ENCODE measurements at regions not wholly inside any gene's neighbourhood (a gene's known extent, or its start where the extent isn't known, plus 50 kb on each side); places are given as distances from the start of the nearest gene placed in this dataset.
"Not testable (repeated sequence)": the region's sequence is repeated elsewhere in the genome, so short reads cannot be mapped to it uniquely, and the experiment has no call there.

- ATAC-seq (ENCODE audit: low read depth in 2 of 2) (no peak), DNase-seq (no peak)
- H3K36me3 ChIP-seq (ENCODE audit: control insufficient read depth, insufficient read depth, low read length) = no peaks in the 10 kb centered on the region
- no peak overlapping the region for H3K4me3 Mint-ChIP-seq
- H3K9me3 ChIP-seq (ENCODE audit: control insufficient read depth in 2 of 2, low read length in 2 of 2) = no peaks in the 10 kb centered on the region
- peaks cover 28% of the 10 kb centered on the region for H3K4me1 ChIP-seq (ENCODE audit: control insufficient read depth, insufficient read depth, low read length, poor library complexity, severe bottlenecking)
- peaks cover 4% of the 10 kb centered on the region for H3K36me3 Mint-ChIP-seq
- H3K27ac ChIP-seq (ENCODE audit: insufficient read depth, low read length, poor library complexity, severe bottlenecking) = no peak overlapping the region
- H3K27ac Mint-ChIP-seq = no peak overlapping the region
- H3K4me1 Mint-ChIP-seq = peaks cover 20 to 35% (median 28%) of the 10 kb centered on the region in 4 donors
- H3K27me3 Mint-ChIP-seq = no peaks in the 10 kb centered on the region
- peaks cover 0 to 1% (median 0%) of the 10 kb centered on the region in 7 donors for H3K9me3 Mint-ChIP-seq
- no peaks in the 10 kb centered on the region for H3K27me3 ChIP-seq (ENCODE audit: control insufficient read depth, insufficient read depth, low read length)
- H3K4me3 ChIP-seq (ENCODE audit: low read depth, low read length) = no peak overlapping the region
These were observed 120.5 kb upstream of the TMEM170B start for GRCh38 chr6:11416936-11417576.

GRCh38 chr6:11416099-11416935 is 121.2 kb upstream of the TMEM170B start:
- Mint-ChIP-seq H3K27ac (peak overlapping the region in 2 of 3 donors; percentile 62 to 74), H3K4me1 (peaks cover 22 to 36% (median 32%) of the 10 kb centered on the region in 4 donors)
- not testable (repeated sequence) for H3K36me3 ChIP-seq (ENCODE audit: control insufficient read depth, insufficient read depth, low read length); H3K9me3 ChIP-seq (ENCODE audit: control insufficient read depth in 2 of 2, low read length in 2 of 2); H3K27me3 ChIP-seq (ENCODE audit: control insufficient read depth, insufficient read depth, low read length); ATAC-seq (ENCODE audit: low read depth in 2 of 2); H3K4me3 ChIP-seq (ENCODE audit: low read depth, low read length); H3K27ac ChIP-seq (ENCODE audit: insufficient read depth, low read length, poor library complexity, severe bottlenecking); H3K9me3 Mint-ChIP-seq; DNase-seq; H3K4me3 Mint-ChIP-seq; H3K36me3 Mint-ChIP-seq; H3K27me3 Mint-ChIP-seq
- peaks cover 33% of the 10 kb centered on the region for H3K4me1 ChIP-seq (ENCODE audit: control insufficient read depth, insufficient read depth, low read length, poor library complexity, severe bottlenecking)

- no peaks in the 10 kb centered on the region for H3K27me3 Mint-ChIP-seq
- Histone ChIP-seq H3K27me3 (ENCODE audit: control insufficient read depth, insufficient read depth, low read length) (no peaks in the 10 kb centered on the region), H3K27ac (ENCODE audit: insufficient read depth, low read length, poor library complexity, severe bottlenecking) (peak overlapping the region; percentile 74), H3K9me3 (ENCODE audit: control insufficient read depth in 2 of 2, low read length in 2 of 2) (no peaks in the 10 kb centered on the region), H3K4me1 (ENCODE audit: control insufficient read depth, insufficient read depth, low read length, poor library complexity, severe bottlenecking) (peaks cover 33% of the 10 kb centered on the region), H3K36me3 (ENCODE audit: control insufficient read depth, insufficient read depth, low read length) (no peaks in the 10 kb centered on the region), H3K4me3 (ENCODE audit: low read depth, low read length) (no peak overlapping the region)
- peak overlapping the region in 1 of 4 donors; percentile 15 for H3K4me3 Mint-ChIP-seq
- peaks cover 25 to 41% (median 32%) of the 10 kb centered on the region in 4 donors for H3K4me1 Mint-ChIP-seq
- peaks cover 1% of the 10 kb centered on the region for H3K36me3 Mint-ChIP-seq
- ATAC-seq (ENCODE audit: low read depth in 2 of 2) (no peak), DNase-seq (no peak)
- H3K27ac Mint-ChIP-seq = peak overlapping the region in 1 of 3 donors; percentile 74
- H3K9me3 Mint-ChIP-seq = peaks cover 0 to 1% (median 0%) of the 10 kb centered on the region in 7 donors
These were observed 122.0 kb upstream of the TMEM170B start for GRCh38 chr6:11415557-11415956.

- Histone ChIP-seq H3K27ac (ENCODE audit: insufficient read depth, low read length, poor library complexity, severe bottlenecking) (peak overlapping the region; percentile 74), H3K9me3 (ENCODE audit: control insufficient read depth in 2 of 2, low read length in 2 of 2) (no peaks in the 10 kb centered on the region), H3K27me3 (ENCODE audit: control insufficient read depth, insufficient read depth, low read length) (no peaks in the 10 kb centered on the region), H3K4me3 (ENCODE audit: low read depth, low read length) (peak overlapping the region; percentile 79), H3K36me3 (ENCODE audit: control insufficient read depth, insufficient read depth, low read length) (no peaks in the 10 kb centered on the region), H3K4me1 (ENCODE audit: control insufficient read depth, insufficient read depth, low read length, poor library complexity, severe bottlenecking) (peaks cover 33% of the 10 kb centered on the region)
- DNase-seq (peak; percentile 52 to 79 (median 78)), ATAC-seq (ENCODE audit: low read depth in 2 of 2) (peak; percentile 86)
- Mint-ChIP-seq H3K27me3 (no peaks in the 10 kb centered on the region), H3K4me3 (peak overlapping the region; percentile 58 to 70 (median 64)), H3K4me1 (peaks cover 25 to 42% (median 34%) of the 10 kb centered on the region in 4 donors), H3K9me3 (peaks cover 0 to 1% (median 0%) of the 10 kb centered on the region in 7 donors), H3K27ac (peak overlapping the region; percentile 71 to 81 (median 74)), H3K36me3 (no peaks in the 10 kb centered on the region)
These were observed 123.2 kb upstream of the TMEM170B start for GRCh38 chr6:11414176-11414963.

- Mint-ChIP-seq H3K36me3 (no peaks in the 10 kb centered on the region), H3K4me1 (peaks cover 25 to 42% (median 35%) of the 10 kb centered on the region in 4 donors), H3K4me3 (peak overlapping the region in 1 of 4 donors; percentile 26), H3K27ac (no peak overlapping the region), H3K27me3 (no peaks in the 10 kb centered on the region), H3K9me3 (peaks cover 0 to 1% (median 0%) of the 10 kb centered on the region in 7 donors)
- ATAC-seq (ENCODE audit: low read depth in 2 of 2) (peak in 1 of 2 donors; percentile 17), DNase-seq (peak in 1 of 3 donors; percentile 39)
- H3K27me3 ChIP-seq (ENCODE audit: control insufficient read depth, insufficient read depth, low read length) = no peaks in the 10 kb centered on the region
- no peak overlapping the region for H3K27ac ChIP-seq (ENCODE audit: insufficient read depth, low read length, poor library complexity, severe bottlenecking)
- H3K4me1 ChIP-seq (ENCODE audit: control insufficient read depth, insufficient read depth, low read length, poor library complexity, severe bottlenecking) = peaks cover 33% of the 10 kb centered on the region
- no peaks in the 10 kb centered on the region for H3K36me3 ChIP-seq (ENCODE audit: control insufficient read depth, insufficient read depth, low read length)
- no peak overlapping the region for H3K4me3 ChIP-seq (ENCODE audit: low read depth, low read length)
- no peaks in the 10 kb centered on the region for H3K9me3 ChIP-seq (ENCODE audit: control insufficient read depth in 2 of 2, low read length in 2 of 2)
These were observed 123.8 kb upstream of the TMEM170B start for GRCh38 chr6:11413728-11414127.

GRCh38 chr6:11413117-11413687 is 124.3 kb upstream of the TMEM170B start:
- H3K4me3 Mint-ChIP-seq = peak overlapping the region in 2 of 4 donors; percentile 5 to 26
- DNase-seq (peak in 1 of 3 donors; percentile 60), ATAC-seq (ENCODE audit: low read depth in 2 of 2) (no peak)
- peaks cover 0 to 1% (median 0%) of the 10 kb centered on the region in 7 donors for H3K9me3 Mint-ChIP-seq
- H3K27ac Mint-ChIP-seq = peak overlapping the region in 1 of 3 donors; percentile 10
- peaks cover 25 to 42% (median 34%) of the 10 kb centered on the region in 4 donors for H3K4me1 Mint-ChIP-seq
- Histone ChIP-seq H3K27me3 (ENCODE audit: control insufficient read depth, insufficient read depth, low read length) (no peaks in the 10 kb centered on the region), H3K9me3 (ENCODE audit: control insufficient read depth in 2 of 2, low read length in 2 of 2) (no peaks in the 10 kb centered on the region), H3K27ac (ENCODE audit: insufficient read depth, low read length, poor library complexity, severe bottlenecking) (no peak overlapping the region), H3K4me3 (ENCODE audit: low read depth, low read length) (peak overlapping the region; percentile 9), H3K36me3 (ENCODE audit: control insufficient read depth, insufficient read depth, low read length) (no peaks in the 10 kb centered on the region), H3K4me1 (ENCODE audit: control insufficient read depth, insufficient read depth, low read length, poor library complexity, severe bottlenecking) (peaks cover 33% of the 10 kb centered on the region)
- H3K36me3 Mint-ChIP-seq = no peaks in the 10 kb centered on the region
- H3K27me3 Mint-ChIP-seq = no peaks in the 10 kb centered on the region

GRCh38 chr6:11412616-11413015 is 124.9 kb upstream of the TMEM170B start:
- H3K27me3 ChIP-seq (ENCODE audit: control insufficient read depth, insufficient read depth, low read length) = no peaks in the 10 kb centered on the region
- no peaks in the 10 kb centered on the region for H3K36me3 Mint-ChIP-seq
- H3K27me3 Mint-ChIP-seq = no peaks in the 10 kb centered on the region
- H3K27ac Mint-ChIP-seq = no peak overlapping the region
- H3K4me3 ChIP-seq (ENCODE audit: low read depth, low read length) = peak overlapping the region; percentile 33
- no peaks in the 10 kb centered on the region for H3K36me3 ChIP-seq (ENCODE audit: control insufficient read depth, insufficient read depth, low read length)
- H3K27ac ChIP-seq (ENCODE audit: insufficient read depth, low read length, poor library complexity, severe bottlenecking) = peak overlapping the region; percentile 0
- H3K9me3 ChIP-seq (ENCODE audit: control insufficient read depth in 2 of 2, low read length in 2 of 2) = no peaks in the 10 kb centered on the region
- H3K9me3 Mint-ChIP-seq = peaks cover 0 to 1% (median 0%) of the 10 kb centered on the region in 7 donors
- peaks cover 33% of the 10 kb centered on the region for H3K4me1 ChIP-seq (ENCODE audit: control insufficient read depth, insufficient read depth, low read length, poor library complexity, severe bottlenecking)
- peak overlapping the region in 2 of 4 donors; percentile 18 to 26 for H3K4me3 Mint-ChIP-seq
- H3K4me1 Mint-ChIP-seq = peaks cover 22 to 42% (median 33%) of the 10 kb centered on the region in 4 donors
- ATAC-seq (ENCODE audit: low read depth in 2 of 2) (peak in 1 of 2 donors; percentile 40), DNase-seq (peak in 1 of 3 donors; percentile 83)

All from CD4-positive, CD25-positive, alpha-beta regulatory T cell (primary cell).